Choroid plexus epithelial cell (primary cell): ENCODE measurements at regions not wholly inside any gene's neighbourhood (a gene's known extent, or its start where the extent isn't known, plus 50 kb on each side); places are given as distances from the start of the nearest gene placed in this dataset.

Experiments
- DNase-seq: peaks from one replicate; pipeline ENCODE4 v3.0.0-alpha.2; 2010; ENCODE audit warnings: low read depth
- H3K4me3 ChIP-seq: 2 replicates; pipeline ENCODE4 v1.5.1; 2011; ENCODE audit warnings: low read depth, mild to moderate bottlenecking, control low read depth, low read length, moderate library complexity
- TF ChIP-seq, protein P1 (sequence below): conservative IDR thresholded peaks from 2 replicates; pipeline ENCODE4 v1.5.1; 2011; ENCODE audit warnings: low read depth, mild to moderate bottlenecking, control low read depth, inconsistent platforms, low read length, moderate library complexity

DNA sequence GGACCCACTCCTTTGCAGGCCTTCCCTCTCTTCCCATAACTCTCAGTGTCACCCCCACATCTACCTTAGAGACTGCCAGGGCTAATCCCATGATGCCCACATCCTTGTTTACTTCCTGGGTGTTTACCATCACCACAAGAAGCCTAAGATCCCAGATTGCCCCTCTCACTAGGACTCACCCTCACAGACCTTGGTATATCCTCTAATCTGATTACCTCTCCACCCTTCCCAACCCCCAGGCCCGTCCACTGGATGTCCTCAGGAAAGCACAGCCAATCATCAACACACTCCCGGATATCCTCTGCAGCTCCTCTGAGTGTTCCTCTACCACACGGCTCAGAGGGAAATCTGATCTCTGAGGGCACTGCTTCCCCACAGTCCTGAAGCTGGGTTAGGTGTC, 91.0 kb downstream of the FOXD1 start:
- TF ChIP-seq, protein P1, sequence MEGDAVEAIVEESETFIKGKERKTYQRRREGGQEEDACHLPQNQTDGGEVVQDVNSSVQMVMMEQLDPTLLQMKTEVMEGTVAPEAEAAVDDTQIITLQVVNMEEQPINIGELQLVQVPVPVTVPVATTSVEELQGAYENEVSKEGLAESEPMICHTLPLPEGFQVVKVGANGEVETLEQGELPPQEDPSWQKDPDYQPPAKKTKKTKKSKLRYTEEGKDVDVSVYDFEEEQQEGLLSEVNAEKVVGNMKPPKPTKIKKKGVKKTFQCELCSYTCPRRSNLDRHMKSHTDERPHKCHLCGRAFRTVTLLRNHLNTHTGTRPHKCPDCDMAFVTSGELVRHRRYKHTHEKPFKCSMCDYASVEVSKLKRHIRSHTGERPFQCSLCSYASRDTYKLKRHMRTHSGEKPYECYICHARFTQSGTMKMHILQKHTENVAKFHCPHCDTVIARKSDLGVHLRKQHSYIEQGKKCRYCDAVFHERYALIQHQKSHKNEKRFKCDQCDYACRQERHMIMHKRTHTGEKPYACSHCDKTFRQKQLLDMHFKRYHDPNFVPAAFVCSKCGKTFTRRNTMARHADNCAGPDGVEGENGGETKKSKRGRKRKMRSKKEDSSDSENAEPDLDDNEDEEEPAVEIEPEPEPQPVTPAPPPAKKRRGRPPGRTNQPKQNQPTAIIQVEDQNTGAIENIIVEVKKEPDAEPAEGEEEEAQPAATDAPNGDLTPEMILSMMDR = no peak
- DNase-seq = no peak
- no peak overlapping the region for H3K4me3 ChIP-seq

DNA sequence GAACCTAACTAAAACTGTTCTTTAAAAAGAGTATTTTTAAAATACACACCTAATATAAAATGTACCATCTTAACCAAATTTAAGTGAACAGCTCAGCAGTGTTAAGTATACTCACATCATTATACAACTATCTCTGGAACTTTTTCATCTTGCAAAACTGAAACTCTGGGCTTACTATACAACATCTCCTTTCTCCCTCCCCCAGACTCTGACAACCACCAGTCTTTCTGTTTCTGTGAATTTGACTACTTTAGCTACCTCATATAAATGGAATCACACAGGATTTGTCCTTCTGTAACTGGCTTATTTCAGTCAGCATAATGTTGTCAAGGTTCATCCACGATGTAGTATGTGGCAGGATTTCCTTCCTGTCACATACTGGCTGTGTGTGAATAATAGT, 93.5 kb downstream of the FOXD1 start:
- DNase-seq = no peak
- TF ChIP-seq, protein P1 = no peak
- no peak overlapping the region for H3K4me3 ChIP-seq

DNA sequence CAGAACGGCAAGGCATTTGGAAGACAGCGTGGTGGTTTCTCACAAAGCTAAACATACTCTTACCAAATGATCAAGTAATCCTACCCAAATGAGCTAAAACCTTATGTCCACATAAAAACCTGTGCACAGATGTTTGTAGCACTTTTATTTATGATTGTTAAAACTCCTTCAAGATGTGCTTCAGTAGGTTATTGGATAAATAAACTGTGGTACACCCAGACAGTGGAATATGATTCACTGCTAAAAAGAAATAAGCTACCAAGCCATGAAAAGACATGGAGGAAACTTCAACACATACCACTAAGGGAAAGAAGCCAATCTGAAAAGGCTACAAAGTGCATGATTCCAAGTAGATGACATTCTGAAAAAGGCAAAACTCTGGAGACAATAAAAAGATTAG, 94.2 kb downstream of the FOXD1 start:
- no peak for DNase-seq
- H3K4me3 ChIP-seq = no peak overlapping the region
- TF ChIP-seq, protein P1 = no peak

DNA sequence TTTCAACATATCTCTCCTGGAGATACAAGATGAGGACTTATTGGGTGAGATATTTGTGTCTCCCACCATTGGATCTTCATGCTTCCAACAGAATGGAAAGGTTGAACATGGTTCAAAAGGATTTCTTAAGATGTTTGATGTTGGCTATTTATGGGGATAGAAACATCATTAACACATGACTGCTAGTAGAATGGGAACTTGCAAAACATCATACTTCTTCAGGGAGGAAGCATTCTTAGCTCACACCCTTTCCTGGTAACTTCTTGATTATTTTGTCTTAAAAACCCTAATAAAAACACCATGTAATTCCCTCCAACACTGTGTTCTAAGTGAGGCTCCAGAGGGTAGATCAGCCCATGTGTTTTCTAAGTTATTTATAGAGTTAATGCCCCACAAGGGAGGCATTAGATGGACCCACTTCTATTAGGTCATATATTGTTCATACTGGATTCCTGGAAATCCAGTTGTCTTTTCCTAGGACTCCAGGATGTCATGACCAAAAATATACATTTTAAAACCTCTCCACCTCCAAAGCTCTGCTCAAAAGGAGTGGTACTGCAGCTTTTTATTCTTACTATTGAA, 95.8 kb downstream of the FOXD1 start:
- H3K4me3 ChIP-seq = no peak overlapping the region
- DNase-seq = no peak
- TF ChIP-seq, protein P1 = no peak

DNA sequence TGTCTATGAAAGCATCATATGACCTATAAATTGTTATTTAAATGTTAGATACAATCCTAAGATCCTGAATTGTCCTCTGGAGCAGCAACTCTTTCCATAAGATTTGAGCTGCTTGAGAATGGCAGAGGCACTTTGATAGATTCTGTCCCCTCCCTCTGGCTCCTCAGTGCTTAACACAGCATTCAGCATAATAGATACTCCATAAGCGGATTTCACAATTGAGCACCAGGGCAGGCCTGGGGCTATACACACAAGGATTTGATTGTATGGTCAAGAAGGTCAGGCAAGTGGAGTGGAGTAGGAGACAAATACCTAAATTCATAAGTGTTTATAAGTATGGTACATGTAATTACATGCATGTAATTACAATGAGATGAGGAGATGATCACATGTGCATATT, 96.3 kb downstream of the FOXD1 start:
- DNase-seq = no peak
- H3K4me3 ChIP-seq = no peak overlapping the region
- TF ChIP-seq, protein P1 = no peak

DNA sequence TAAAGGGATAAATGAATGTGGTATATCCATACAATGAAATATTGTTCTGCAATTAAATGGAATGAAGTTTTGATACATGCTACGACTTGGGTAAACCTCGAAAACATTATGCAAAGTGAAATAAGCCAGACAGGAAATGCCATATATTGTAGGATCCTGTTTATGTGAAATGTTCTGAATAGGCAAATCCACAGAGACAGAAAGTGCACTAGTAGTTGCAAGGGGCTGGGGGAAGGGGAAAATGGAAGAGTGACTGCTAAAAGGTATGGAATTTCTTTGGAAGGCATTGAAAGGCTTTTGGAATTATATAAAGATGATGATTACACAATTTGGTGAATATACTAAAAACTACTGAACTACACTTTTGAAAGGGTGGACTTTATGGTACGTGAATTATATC, 97.0 kb downstream of the FOXD1 start:
- no peak for DNase-seq
- TF ChIP-seq, protein P1 = no peak
- H3K4me3 ChIP-seq = no peak overlapping the region

DNA sequence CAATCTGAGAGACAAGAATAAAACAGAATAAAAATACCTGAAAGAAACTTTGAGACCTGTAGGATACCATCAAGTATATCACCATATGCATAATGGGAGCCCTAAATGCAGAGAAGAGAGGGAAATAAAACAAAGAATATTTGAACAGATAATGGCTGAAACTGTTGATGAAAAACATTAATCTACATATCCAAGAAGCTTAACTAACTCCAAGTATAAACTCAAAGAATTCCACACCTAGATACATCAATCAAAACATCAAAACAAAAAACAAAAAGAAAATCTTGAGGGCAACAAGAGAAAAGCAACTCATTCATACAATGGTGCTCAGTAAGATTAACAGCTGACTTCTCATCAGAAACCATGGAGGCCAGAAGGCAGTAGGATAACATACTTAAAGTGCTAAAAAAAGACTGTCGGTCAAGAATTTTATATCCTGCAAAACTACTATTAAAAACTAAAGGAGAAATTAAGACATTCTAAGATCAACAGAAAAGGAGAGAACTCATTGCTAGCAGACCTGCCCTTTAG, 101.6 kb downstream of the FOXD1 start:
- TF ChIP-seq, protein P1 = no peak
- DNase-seq = peak; percentile 11
- no peak overlapping the region for H3K4me3 ChIP-seq
